GM21447 (cell line): ENCODE measurements at regions not wholly inside any gene's neighbourhood (a gene's known extent, or its start where the extent isn't known, plus 50 kb on each side); places are given as distances from the start of the nearest gene placed in this dataset.

Experiments
- ATAC-seq: cut with Tn5 transposase; IDR thresholded peaks from one replicate; pipeline ENCODE4 v1.9.1; 2021; ENCODE audit not compliant: unreplicated experiment

DNA sequence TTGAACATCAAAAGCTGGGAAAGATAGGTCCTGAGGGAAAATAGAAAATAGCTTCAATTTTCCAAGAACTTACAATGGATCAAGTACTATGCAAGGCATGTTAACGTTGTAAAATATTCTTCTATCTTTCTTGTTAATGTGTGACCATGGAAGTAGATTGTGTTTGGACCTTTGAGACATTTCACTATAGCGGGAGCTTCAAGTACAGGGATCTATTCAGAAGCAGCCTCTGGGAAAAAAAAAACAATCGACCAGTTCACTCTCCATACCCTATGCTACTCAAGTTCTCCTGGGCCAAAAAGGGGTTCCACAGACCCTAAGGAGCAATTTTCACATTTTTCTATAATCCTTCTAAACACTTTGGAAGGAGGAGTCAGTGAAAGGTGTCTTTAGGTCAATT is 54.1 kb upstream of the ATP10B start:
- no peak for ATAC-seq

GRCh38 chr5:160905285-160905684 is 53.3 kb upstream of the ATP10B start:
- ATAC-seq = no peak

GRCh38 chr5:160904591-160904990 is 52.6 kb upstream of the ATP10B start:
- no peak for ATAC-seq

DNA sequence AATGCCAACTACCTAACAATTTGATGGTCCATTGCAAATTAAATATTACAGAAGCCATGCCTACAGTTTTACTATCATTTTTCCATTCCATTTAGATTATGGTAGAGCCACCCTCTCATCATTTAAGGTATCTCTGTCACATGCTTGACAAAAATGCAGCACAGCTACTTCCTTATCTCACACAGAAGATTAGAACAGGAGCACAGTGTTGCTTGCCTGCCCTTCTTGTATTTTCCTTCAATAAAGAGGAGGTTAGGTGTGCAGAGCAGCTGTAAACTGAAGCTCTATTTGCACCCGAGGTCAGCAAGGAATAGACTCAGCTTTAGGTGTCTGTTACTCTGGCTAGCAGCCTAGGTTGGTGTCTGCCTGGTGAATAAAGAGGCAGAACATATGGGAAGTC is 51.5 kb upstream of the ATP10B start:
- no peak for ATAC-seq

GRCh38 chr5:160903076-160903475 is 51.1 kb upstream of the ATP10B start:
- no peak for ATAC-seq
